ENCODE measurements at regions not wholly inside any gene's neighbourhood (a gene's known extent, or its start where the extent isn't known, plus 50 kb on each side); places are given as distances from the start of the nearest gene placed in this dataset.
"Not testable (repeated sequence)": the region's sequence is repeated elsewhere in the genome, so short reads cannot be mapped to it uniquely, and the experiment has no call there.

GRCh38 chrX:80929251-80929650 lies 119.6 kb upstream of the BRWD3 start:
- FAIRE-seq (no peak), DNase-seq (ENCODE audit: extremely low spot score, insufficient read length, low read depth) (no peak)

- DNase-seq (ENCODE audit: extremely low spot score, insufficient read length, low read depth) (no peak), FAIRE-seq (no peak)
Measured at GRCh38 chrX:80917919-80918318, 108.2 kb upstream of the BRWD3 start.

GRCh38 chrX:80912351-80912750 lies 102.7 kb upstream of the BRWD3 start:
- not testable (repeated sequence) for DNase-seq (ENCODE audit: extremely low spot score, insufficient read length, low read depth); FAIRE-seq

- no peak for FAIRE-seq
- DNase-seq (ENCODE audit: extremely low spot score, insufficient read length, low read depth) = no peak
Measured at GRCh38 chrX:80879916-80880315, 70.2 kb upstream of the BRWD3 start.

GRCh38 chrX:80879143-80879542 lies 69.5 kb upstream of the BRWD3 start:
- DNase-seq (ENCODE audit: extremely low spot score, insufficient read length, low read depth) (no peak), FAIRE-seq (no peak)

GRCh38 chrX:80876877-80877276 lies 67.2 kb upstream of the BRWD3 start:
- peak; percentile 78 for FAIRE-seq
- no peak for DNase-seq (ENCODE audit: extremely low spot score, insufficient read length, low read depth)
